Trophoblast cell (in vitro differentiated cells and primary cell): ENCODE measurements at regions not wholly inside any gene's neighbourhood (a gene's known extent, or its start where the extent isn't known, plus 50 kb on each side); places are given as distances from the start of the nearest gene placed in this dataset.

Experiments
- DNase-seq, 2 donors: peaks; one replicate each; pipeline ENCODE4 v3.0.0-alpha.2; 2016
- H2AFZ ChIP-seq: 2 replicates; pipeline ENCODE4 v1.6.1; 2013; ENCODE audit warnings: low read length, moderate library complexity, mild to moderate bottlenecking; ENCODE audit not compliant: insufficient read depth, poor library complexity
- H2AK5ac ChIP-seq: 2 replicates; pipeline ENCODE4 v1.6.1; 2013; ENCODE audit warnings: mild to moderate bottlenecking, low read length
- H2BK120ac ChIP-seq: 2 replicates; pipeline ENCODE4 v1.6.1; 2013; ENCODE audit warnings: low read length, mild to moderate bottlenecking, moderate library complexity; ENCODE audit not compliant: insufficient read depth, poor library complexity
- H2BK12ac ChIP-seq: 2 replicates; pipeline ENCODE4 v1.6.1; 2013; ENCODE audit warnings: mild to moderate bottlenecking, low read length, moderate library complexity
- H2BK5ac ChIP-seq: 2 replicates; pipeline ENCODE4 v1.6.1; 2013; ENCODE audit warnings: low read length, low read depth, moderate library complexity, mild to moderate bottlenecking; ENCODE audit not compliant: poor library complexity
- H3K14ac ChIP-seq: 2 replicates; pipeline ENCODE4 v1.6.1; 2013; ENCODE audit warnings: mild to moderate bottlenecking, low read length
- H3K18ac ChIP-seq: 2 replicates; pipeline ENCODE4 v1.6.1; 2013; ENCODE audit warnings: mild to moderate bottlenecking, low read length
- H3K23ac ChIP-seq: 2 replicates; pipeline ENCODE4 v1.6.1; 2013; ENCODE audit warnings: low read length
- H3K27ac ChIP-seq: 2 replicates; pipeline ENCODE4 v1.5.1; 2013; ENCODE audit warnings: low read depth, mild to moderate bottlenecking, inconsistent platforms, low read length, moderate library complexity
- H3K27me3 ChIP-seq: 2 replicates; pipeline ENCODE4 v1.6.1; 2013; ENCODE audit warnings: inconsistent platforms, mild to moderate bottlenecking, low read length, moderate library complexity; ENCODE audit not compliant: insufficient read depth
- H3K36me3 ChIP-seq, 2 experiments: 1 replicate in 1 of 2; 2 replicates in 1 of 2; pipeline ENCODE4 v1.6.1; 2013; ENCODE audit warnings: low read length in 2 of 2, mild to moderate bottlenecking in 2 of 2, moderate library complexity in 1 of 2; ENCODE audit not compliant: insufficient read depth in 2 of 2, control insufficient read depth in 1 of 2
- H3K4ac ChIP-seq: 2 replicates; pipeline ENCODE4 v1.6.1; 2013; ENCODE audit warnings: low read depth, mild to moderate bottlenecking, low read length, moderate library complexity
- H3K4me1 ChIP-seq, 2 experiments: 1 replicate in 1 of 2; 2 replicates in 1 of 2; pipeline ENCODE4 v1.6.1; 2013; ENCODE audit warnings: low read length in 2 of 2, mild to moderate bottlenecking in 2 of 2, moderate library complexity in 1 of 2; ENCODE audit not compliant: insufficient read depth in 2 of 2, control insufficient read depth in 1 of 2
- H3K4me2 ChIP-seq: 2 replicates; pipeline ENCODE4 v1.6.1; 2013; ENCODE audit warnings: inconsistent platforms, mild to moderate bottlenecking, low read length, moderate library complexity
- H3K4me3 ChIP-seq: 2 replicates; pipeline ENCODE4 v1.5.1; 2013; ENCODE audit warnings: mild to moderate bottlenecking, low read depth, low read length, inconsistent platforms
- H3K79me1 ChIP-seq: one replicate; pipeline ENCODE4 v1.6.1; 2013; ENCODE audit warnings: low read length
- H3K79me2 ChIP-seq: 2 replicates; pipeline ENCODE4 v1.6.1; 2013; ENCODE audit warnings: low read length, mild to moderate bottlenecking; ENCODE audit not compliant: control insufficient read depth, insufficient read depth, poor library complexity
- H3K9ac ChIP-seq: 2 replicates; pipeline ENCODE4 v1.6.1; 2013; ENCODE audit warnings: mild to moderate bottlenecking, low read length
- H3K9me3 ChIP-seq: 2 replicates; pipeline ENCODE4 v1.6.1; 2013; ENCODE audit warnings: low read depth, mild to moderate bottlenecking, control low read depth, inconsistent platforms, low read length; ENCODE audit not compliant: insufficient read depth
- H4K12ac ChIP-seq: 2 replicates; pipeline ENCODE4 v1.6.1; 2013; ENCODE audit warnings: low read depth, mild to moderate bottlenecking, low read length, moderate library complexity
- H4K8ac ChIP-seq: 2 replicates; pipeline ENCODE4 v1.6.1; 2013; ENCODE audit warnings: low read depth, mild to moderate bottlenecking, low read length, moderate library complexity
- H4K91ac ChIP-seq: one replicate; pipeline ENCODE4 v1.6.1; 2013; ENCODE audit warnings: low read depth, mild to moderate bottlenecking, low read length, moderate library complexity
- WGBS: extraction: QIAGEN DNeasy Blood & Tissue Kit; methylation state at CpG from one replicate; pipeline ENCODE4 v1.1.7; 2013; ENCODE audit warnings: missing lambda C conversion rate; ENCODE audit not compliant: insufficient read length, insufficient coverage; ENCODE audit errors: extremely low coverage; 5-methylcytosine and 5-hydroxymethylcytosine counted together

DNA sequence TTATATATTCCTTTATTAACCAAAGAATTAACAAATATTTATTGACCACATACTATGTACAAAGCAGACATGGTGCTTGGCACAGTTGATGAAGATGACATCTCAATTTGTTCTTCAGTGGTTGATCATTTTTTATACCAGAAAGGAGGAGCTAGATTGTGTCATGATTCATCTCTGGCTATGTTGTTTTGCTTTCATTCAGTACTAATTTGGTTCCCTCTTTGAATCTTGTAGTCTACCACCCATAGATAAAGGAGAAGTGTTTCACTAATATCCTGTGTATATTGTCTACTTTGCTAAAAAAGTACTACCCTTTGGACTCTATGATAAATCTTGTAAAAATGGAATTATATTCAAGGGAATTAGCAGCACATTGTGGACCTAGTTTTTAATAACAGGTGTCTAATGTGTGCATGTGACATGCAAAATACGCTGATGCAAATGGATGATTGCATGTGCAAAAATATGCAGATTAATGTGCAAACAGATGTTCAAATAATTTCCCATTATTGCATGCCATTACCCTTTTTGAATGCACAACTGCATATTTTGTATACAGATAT, 313.2 kb upstream of the ZEB2 start:
- no peak overlapping the region for H3K4ac ChIP-seq
- no peaks in the 10 kb centered on the region for H3K9me3 ChIP-seq
- H4K91ac ChIP-seq: no peak overlapping the region
- no peak overlapping the region for H3K23ac ChIP-seq
- H3K36me3 ChIP-seq: no peaks in the 10 kb centered on the region
- no peak overlapping the region for H3K14ac ChIP-seq
- H3K79me2 ChIP-seq: no peaks in the 10 kb centered on the region
- no peak overlapping the region for H2AFZ ChIP-seq
- no peak overlapping the region for H4K8ac ChIP-seq
- H3K4me3 ChIP-seq: no peak overlapping the region
- WGBS: no CpG with 5 or more reads among the region's 1 CpG
- H3K79me1 ChIP-seq: no peaks in the 10 kb centered on the region
- no peak overlapping the region for H3K27ac ChIP-seq
- H4K12ac ChIP-seq: no peak overlapping the region
- H2AK5ac ChIP-seq: no peak overlapping the region
- no peak for DNase-seq
- peaks cover 4 to 5% of the 10 kb centered on the region in 2 experiments for H3K4me1 ChIP-seq
- no peak overlapping the region for H2BK12ac ChIP-seq
- no peaks in the 10 kb centered on the region for H3K27me3 ChIP-seq
- no peak overlapping the region for H3K4me2 ChIP-seq
- H2BK120ac ChIP-seq: no peak overlapping the region
- H3K18ac ChIP-seq: no peak overlapping the region
- no peak overlapping the region for H3K9ac ChIP-seq
- H2BK5ac ChIP-seq: no peak overlapping the region

- H3K18ac ChIP-seq: no peak overlapping the region
- H3K9me3 ChIP-seq: no peaks in the 10 kb centered on the region
- H3K4me3 ChIP-seq: no peak overlapping the region
- H4K8ac ChIP-seq: no peak overlapping the region
- no peak overlapping the region for H3K9ac ChIP-seq
- H3K79me1 ChIP-seq: no peaks in the 10 kb centered on the region
- no peak overlapping the region for H2AK5ac ChIP-seq
- no peaks in the 10 kb centered on the region for H3K79me2 ChIP-seq
- no CpG with 5 or more reads among the region's 3 CpGs for WGBS
- no peak overlapping the region for H2BK12ac ChIP-seq
- H3K27me3 ChIP-seq: no peaks in the 10 kb centered on the region
- no peak overlapping the region for H2BK120ac ChIP-seq
- no peak overlapping the region for H3K14ac ChIP-seq
- no peaks in the 10 kb centered on the region for H3K36me3 ChIP-seq
- H3K27ac ChIP-seq: no peak overlapping the region
- no peak overlapping the region for H3K23ac ChIP-seq
- H4K12ac ChIP-seq: no peak overlapping the region
- no peak overlapping the region for H2AFZ ChIP-seq
- peaks cover 4 to 5% of the 10 kb centered on the region in 2 experiments for H3K4me1 ChIP-seq
- H3K4me2 ChIP-seq: no peak overlapping the region
- no peak overlapping the region for H3K4ac ChIP-seq
- H2BK5ac ChIP-seq: no peak overlapping the region
- no peak for DNase-seq
- H4K91ac ChIP-seq: no peak overlapping the region
Observed at GRCh38 chr2:144832048-144832447, 312.1 kb upstream of the ZEB2 start.

DNA sequence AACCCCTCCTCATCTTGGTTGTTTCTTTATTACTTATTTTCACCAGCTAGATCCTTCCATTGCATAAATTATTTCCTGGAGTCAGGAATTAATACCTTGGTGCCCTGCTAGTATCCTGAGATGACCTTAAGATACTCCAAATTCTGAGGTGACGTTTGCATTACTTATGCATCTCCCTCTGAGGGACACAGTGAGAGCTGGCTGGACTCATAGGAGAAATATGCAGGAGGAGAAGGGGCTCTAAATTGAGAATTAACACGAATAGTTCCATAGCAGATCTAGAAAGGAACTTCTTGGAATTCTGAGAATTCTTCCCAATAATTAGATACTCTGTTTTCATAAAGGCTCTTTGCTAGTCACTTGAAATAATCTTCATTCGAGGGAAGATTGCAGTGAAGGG, 310.6 kb upstream of the ZEB2 start:
- Histone ChIP-seq H3K4me2 (no peak overlapping the region), H4K8ac (no peak overlapping the region), H3K4me3 (no peak overlapping the region), H3K9ac (no peak overlapping the region), H2BK12ac (no peak overlapping the region), H3K18ac (no peak overlapping the region), H3K4ac (no peak overlapping the region), H4K91ac (no peak overlapping the region), H3K9me3 (no peaks in the 10 kb centered on the region), H2AFZ (no peak overlapping the region), H3K14ac (no peak overlapping the region), H3K27me3 (no peaks in the 10 kb centered on the region), H3K27ac (no peak overlapping the region), H3K79me1 (no peaks in the 10 kb centered on the region), H2AK5ac (no peak overlapping the region), H4K12ac (no peak overlapping the region), H3K23ac (no peak overlapping the region), H2BK120ac (no peak overlapping the region), H3K4me1 (no peaks in the 10 kb centered on the region), H3K36me3 (no peaks in the 10 kb centered on the region), H3K79me2 (no peaks in the 10 kb centered on the region), H2BK5ac (no peak overlapping the region)
- WGBS: no CpG with 5 or more reads among the region's 3 CpGs
- no peak for DNase-seq

DNA sequence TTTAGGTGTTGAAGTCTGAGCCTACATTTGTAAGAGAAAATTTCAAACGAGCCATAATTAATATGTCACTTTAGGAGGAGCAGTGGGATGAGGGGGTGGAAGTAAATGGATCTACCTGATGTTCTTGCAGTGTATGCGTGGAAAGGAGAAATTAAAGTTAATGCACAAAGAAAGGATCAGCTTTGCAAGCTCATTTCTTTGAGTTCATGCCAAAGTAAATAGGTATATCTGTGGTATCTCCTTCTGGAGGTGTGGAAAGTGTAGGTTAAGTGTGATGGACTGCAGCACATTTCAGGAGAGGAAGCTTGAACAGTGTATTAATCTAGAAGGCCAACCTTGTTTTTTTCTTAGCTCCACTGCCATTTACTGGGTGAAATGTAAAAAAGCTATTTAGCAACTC, 307.5 kb upstream of the ZEB2 start:
- no peak overlapping the region for H4K8ac ChIP-seq
- no peak overlapping the region for H4K12ac ChIP-seq
- no peak overlapping the region for H3K9ac ChIP-seq
- no peak overlapping the region for H3K14ac ChIP-seq
- no peak overlapping the region for H3K18ac ChIP-seq
- no peaks in the 10 kb centered on the region for H3K79me1 ChIP-seq
- H3K4me2 ChIP-seq: no peak overlapping the region
- H3K79me2 ChIP-seq: no peaks in the 10 kb centered on the region
- H3K9me3 ChIP-seq: no peaks in the 10 kb centered on the region
- H2AK5ac ChIP-seq: no peak overlapping the region
- H3K4me1 ChIP-seq: no peaks in the 10 kb centered on the region
- WGBS: no CpG with 5 or more reads among the region's 2 CpGs
- no peak overlapping the region for H3K4me3 ChIP-seq
- H3K23ac ChIP-seq: no peak overlapping the region
- no peak overlapping the region for H3K4ac ChIP-seq
- H4K91ac ChIP-seq: no peak overlapping the region
- no peaks in the 10 kb centered on the region for H3K27me3 ChIP-seq
- no peak overlapping the region for H2BK120ac ChIP-seq
- no peak overlapping the region for H2AFZ ChIP-seq
- DNase-seq: no peak
- no peak overlapping the region for H3K27ac ChIP-seq
- H2BK5ac ChIP-seq: no peak overlapping the region
- no peaks in the 10 kb centered on the region for H3K36me3 ChIP-seq
- no peak overlapping the region for H2BK12ac ChIP-seq
